BLaER1 treated with 17β-estradiol and CSF1 and Interleukin-3, amounts not matched to agents 10 nM and 100 nM (cell line): ENCODE measurements at regions not wholly inside any gene's neighbourhood (a gene's known extent, or its start where the extent isn't known, plus 50 kb on each side); places are given as distances from the start of the nearest gene placed in this dataset.
A peak's percentile ranks its signal among the peaks of the same experiment; 100 is the strongest.
"Not testable (repeated sequence)": the region's sequence is repeated elsewhere in the genome, so short reads cannot be mapped to it uniquely, and the experiment has no call there.

Experiments
- H3K27ac ChIP-seq, 11 experiments: shearing (Covaris generic); formaldehyde crosslinking; 2 replicates each; pipeline ENCODE4 v1.8.1; 2022
- H3K27me3 ChIP-seq, 11 experiments: shearing (Covaris generic); formaldehyde crosslinking; 2 replicates each; pipeline ENCODE4 v1.8.1; 2022
- H3K36me3 ChIP-seq, 11 experiments: shearing (Covaris generic); formaldehyde crosslinking; 2 replicates each; pipeline ENCODE4 v1.8.1; 2022
- H3K4me1 ChIP-seq, 10 experiments: shearing (Covaris generic); formaldehyde crosslinking; 2 replicates each; pipeline ENCODE4 v1.8.1; 2022
- H3K4me2 ChIP-seq, 11 experiments: shearing (Covaris generic); formaldehyde crosslinking; 2 replicates each; pipeline ENCODE4 v1.8.1; 2022
- H3K4me3 ChIP-seq, 10 experiments: shearing (Covaris generic); formaldehyde crosslinking; 2 replicates each; pipeline ENCODE4 v1.8.1; 2022
- H3K9ac ChIP-seq, 11 experiments: shearing (Covaris generic); formaldehyde crosslinking; 2 replicates each; pipeline ENCODE4 v1.8.1; 2022
- H3K9me3 ChIP-seq, 11 experiments: shearing (Covaris generic); formaldehyde crosslinking; replicated peaks in 1 of 11; 2 replicates each; pipeline ENCODE4 v1.8.1; 2022
- H4K20me1 ChIP-seq, 11 experiments: shearing (Covaris generic); formaldehyde crosslinking; 2 replicates each; pipeline ENCODE4 v1.8.1; 2022
- Cebpa-rat ChIP-seq, 11 experiments: shearing (Covaris generic); IDR thresholded peaks; 2 replicates each; pipeline ENCODE4 v1.8.1; 2022

DNA sequence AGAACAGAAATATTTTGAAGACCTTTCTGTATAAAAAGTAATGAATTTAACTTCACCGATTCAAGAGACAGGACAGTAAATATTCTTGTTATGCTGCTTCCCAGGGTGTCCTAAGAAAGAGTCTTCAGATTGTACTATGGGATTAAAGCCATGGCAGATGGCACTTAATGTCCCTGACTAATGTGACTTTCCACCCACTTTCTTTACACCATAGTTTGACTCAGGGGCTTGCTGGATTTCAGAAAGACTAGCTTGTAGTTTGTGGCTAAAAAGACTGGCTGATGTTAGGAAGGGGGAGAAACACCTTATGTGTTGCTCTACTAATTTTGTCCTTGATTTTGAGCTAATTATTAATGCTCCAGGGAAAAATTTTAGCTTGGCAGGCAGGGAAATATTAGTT is 75.9 kb downstream of the UTRN start:
- no peak for TF ChIP-seq Cebpa-rat (IDR thresholded peaks at IDR 0.05)
- H3K9me3 ChIP-seq, result peaks cover 0 to 6% (median 5%) of the 10 kb centered on the region in 11 experiments; a peak in 10 of 22 replicates
- H3K9ac ChIP-seq, result no peak overlapping the region
- H3K4me3 ChIP-seq, result no peak overlapping the region
- no peaks in the 10 kb centered on the region for H3K27me3 ChIP-seq
- H4K20me1 ChIP-seq, result peaks cover 18 to 94% (median 46%) of the 10 kb centered on the region in 11 experiments; a peak in 20 of 22 replicates
- H3K27ac ChIP-seq, result no peak overlapping the region
- H3K36me3 ChIP-seq, result peaks cover 0 to 88% (median 47%) of the 10 kb centered on the region in 11 experiments; a peak in 18 of 22 replicates
- H3K4me2 ChIP-seq, result peak overlapping the region in 1 of 11 experiments; percentile 20; a peak in 1 of 22 replicates
- peaks cover 22 to 60% (median 36%) of the 10 kb centered on the region in 10 experiments for H3K4me1 ChIP-seq

- peaks cover 0 to 88% (median 56%) of the 10 kb centered on the region in 11 experiments; a peak in 18 of 22 replicates for H3K36me3 ChIP-seq
- peaks cover 0 to 18% (median 16%) of the 10 kb centered on the region in 11 experiments; a peak in 16 of 22 replicates for H3K9me3 ChIP-seq
- no peak overlapping the region for H3K4me3 ChIP-seq
- H4K20me1 ChIP-seq, result peaks cover 10 to 91% (median 48%) of the 10 kb centered on the region in 11 experiments; a peak in 20 of 22 replicates
- no peak overlapping the region for H3K9ac ChIP-seq
- no peaks in the 10 kb centered on the region for H3K27me3 ChIP-seq
- peaks cover 17 to 62% (median 32%) of the 10 kb centered on the region in 10 experiments for H3K4me1 ChIP-seq
- peak overlapping the region in 2 of 11 experiments; percentile 10; a peak in 2 of 22 replicates for H3K27ac ChIP-seq
- no peak for TF ChIP-seq Cebpa-rat (IDR thresholded peaks at IDR 0.05)
- H3K4me2 ChIP-seq, result peak overlapping the region in 2 of 11 experiments; percentile 35 to 59; a peak in 3 of 22 replicates
Measured at GRCh38 chr6:144362042-144363018, 77.2 kb downstream of the UTRN start.

- Histone ChIP-seq H3K9ac (peak overlapping the region in 2 of 11 experiments; percentile 21 to 37; a peak in 3 of 22 replicates), H3K36me3 (peaks cover 14 to 88% (median 60%) of the 10 kb centered on the region in 11 experiments; a peak in 21 of 22 replicates), H3K27me3 (no peaks in the 10 kb centered on the region), H3K4me3 (no peak overlapping the region), H3K4me2 (peak overlapping the region; percentile 27 to 68 (median 51)), H4K20me1 (peaks cover 10 to 78% (median 40%) of the 10 kb centered on the region in 11 experiments; a peak in 20 of 22 replicates), H3K27ac (peak overlapping the region in 10 of 11 experiments; percentile 7 to 65 (median 46); a peak in 16 of 22 replicates), H3K4me1 (peaks cover 17 to 60% (median 30%) of the 10 kb centered on the region in 10 experiments), H3K9me3 (peaks cover 8 to 37% (median 34%) of the 10 kb centered on the region in 11 experiments; a peak in 21 of 22 replicates)
- no peak for TF ChIP-seq Cebpa-rat (IDR thresholded peaks at IDR 0.05)
Measured at GRCh38 chr6:144364208-144364720, 79.1 kb downstream of the UTRN start.

- Histone ChIP-seq H3K27ac (peak overlapping the region; percentile 7 to 65 (median 44); a peak in 16 of 22 replicates), H3K27me3 (no peaks in the 10 kb centered on the region), H3K9me3 (peaks cover 13 to 42% (median 39%) of the 10 kb centered on the region in 11 experiments), H3K4me1 (peaks cover 17 to 55% (median 30%) of the 10 kb centered on the region in 10 experiments), H3K36me3 (peaks cover 19 to 89% (median 60%) of the 10 kb centered on the region in 11 experiments; a peak in 21 of 22 replicates), H3K4me3 (no peak overlapping the region), H4K20me1 (peaks cover 10 to 76% (median 37%) of the 10 kb centered on the region in 11 experiments; a peak in 20 of 22 replicates), H3K4me2 (peak overlapping the region; percentile 27 to 68 (median 51); a peak in 20 of 22 replicates), H3K9ac (peak overlapping the region in 2 of 11 experiments; percentile 21 to 37; a peak in 3 of 22 replicates)
- TF ChIP-seq Cebpa-rat (IDR thresholded peaks at IDR 0.05), result no peak
Measured at GRCh38 chr6:144364782-144365181, 79.6 kb downstream of the UTRN start.

- H3K4me2 ChIP-seq, result peak overlapping the region in 10 of 11 experiments; percentile 27 to 68 (median 51); a peak in 12 of 22 replicates
- H3K36me3 ChIP-seq, result peaks cover 24 to 91% (median 63%) of the 10 kb centered on the region in 11 experiments
- H3K4me1 ChIP-seq, result peaks cover 17 to 52% (median 27%) of the 10 kb centered on the region in 10 experiments
- H3K27me3 ChIP-seq, result no peaks in the 10 kb centered on the region
- H3K4me3 ChIP-seq, result no peak overlapping the region
- peak overlapping the region in 5 of 11 experiments; percentile 7 to 65 (median 54); a peak in 9 of 22 replicates for H3K27ac ChIP-seq
- H3K9me3 ChIP-seq, result peaks cover 18 to 47% (median 44%) of the 10 kb centered on the region in 11 experiments
- no peak overlapping the region for H3K9ac ChIP-seq
- TF ChIP-seq Cebpa-rat (IDR thresholded peaks at IDR 0.05), result no peak
- H4K20me1 ChIP-seq, result peaks cover 10 to 78% (median 42%) of the 10 kb centered on the region in 11 experiments; a peak in 20 of 22 replicates
Measured at GRCh38 chr6:144365271-144365670, 80.1 kb downstream of the UTRN start.

- H3K9ac ChIP-seq, H3K27me3 ChIP-seq, H3K4me2 ChIP-seq, H3K27ac ChIP-seq, H3K4me3 ChIP-seq: not testable (repeated sequence)
- Histone ChIP-seq H3K4me1 (peaks cover 3 to 16% (median 9%) of the 10 kb centered on the region in 10 experiments; a peak in 19 of 20 replicates), H4K20me1 (peaks cover 22 to 79% (median 47%) of the 10 kb centered on the region in 11 experiments; a peak in 20 of 22 replicates), H3K9me3 (peaks cover 19 to 53% (median 51%) of the 10 kb centered on the region in 11 experiments), H3K36me3 (peaks cover 40 to 97% (median 80%) of the 10 kb centered on the region in 11 experiments)
Measured at GRCh38 chr6:144369696-144370095, 84.6 kb downstream of the UTRN start.

DNA sequence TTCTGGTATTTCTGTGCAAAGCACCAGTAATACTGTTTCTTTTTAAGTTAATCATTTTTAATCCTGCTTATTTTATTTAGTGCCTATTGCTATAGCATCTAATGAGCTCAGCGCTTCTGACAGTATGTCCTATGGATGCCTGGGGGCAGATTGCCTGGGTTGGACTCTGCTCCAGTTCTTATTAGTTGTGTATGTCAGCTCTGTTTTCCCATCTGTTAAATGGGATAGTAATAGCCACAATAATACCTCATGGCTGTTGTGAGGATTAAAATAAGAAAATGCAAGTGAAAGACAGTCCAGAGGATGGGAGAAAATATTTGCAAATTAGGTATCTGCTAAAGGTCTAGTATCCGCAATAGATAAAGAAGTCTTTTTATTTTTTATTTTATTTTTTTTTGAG is 87.0 kb downstream of the UTRN start:
- no peak for TF ChIP-seq Cebpa-rat (IDR thresholded peaks at IDR 0.05)
- H3K27me3 ChIP-seq, result no peaks in the 10 kb centered on the region
- peaks cover 18 to 83% (median 64%) of the 10 kb centered on the region in 11 experiments; a peak in 19 of 22 replicates for H4K20me1 ChIP-seq
- no peak overlapping the region for H3K9ac ChIP-seq
- no peak overlapping the region for H3K4me2 ChIP-seq
- H3K36me3 ChIP-seq, result peaks cover 40 to 97% (median 76%) of the 10 kb centered on the region in 11 experiments
- H3K27ac ChIP-seq, result no peak overlapping the region
- no peak overlapping the region for H3K4me3 ChIP-seq
- H3K4me1 ChIP-seq, result peaks cover 0 to 3% (median 0%) of the 10 kb centered on the region in 10 experiments; a peak in 6 of 20 replicates
- H3K9me3 ChIP-seq, result peaks cover 19 to 42% (median 36%) of the 10 kb centered on the region in 11 experiments
